Upper lobe of left lung (tissue), 4 donors: ENCODE measurements at regions not wholly inside any gene's neighbourhood (a gene's known extent, or its start where the extent isn't known, plus 50 kb on each side); places are given as distances from the start of the nearest gene placed in this dataset.

Experiments
- CTCF ChIP-seq, 6 experiments: fragments of 450-650 bp in 4 of 6; fragments of 200-600 bp in 2 of 6; sonication (generic) in 2 of 6; IDR thresholded peaks; one replicate each; pipeline ENCODE4 v1.5.1; 2016 to 2019; ENCODE audit warnings: antibody characterized with exemption in 6 of 6
- POLR2A ChIP-seq, 4 donors: fragments of 450-650 bp; IDR thresholded peaks; one replicate each; pipeline ENCODE4 v1.5.1; 2016 to 2017; ENCODE audit warnings: antibody characterized with exemption in 4 of 4, mild to moderate bottlenecking in 2 of 4
- POLR2AphosphoS5 ChIP-seq, 2 donors: sonication (generic); formaldehyde crosslinking; IDR thresholded peaks; one replicate each; pipeline ENCODE4 v1.5.1; 2017; ENCODE audit warnings: antibody characterized with exemption in 2 of 2

- TF ChIP-seq CTCF (IDR thresholded peaks at IDR 0.05), result no peak
- no peak for TF ChIP-seq POLR2A (IDR thresholded peaks at IDR 0.05)
- TF ChIP-seq POLR2AphosphoS5 (IDR thresholded peaks at IDR 0.05), result no peak
Measured at GRCh38 chr2:128750328-128751165, 431.9 kb upstream of the HS6ST1 start.
